WTC11 (cell line): ENCODE measurements at regions not wholly inside any gene's neighbourhood (a gene's known extent, or its start where the extent isn't known, plus 50 kb on each side); places are given as distances from the start of the nearest gene placed in this dataset.

Source experiments
- ATF2 ChIP-seq: sonication (generic); formaldehyde crosslinking; IDR thresholded peaks from 2 replicates; pipeline ENCODE4 v1.8.1; 2022; ENCODE audit warnings: low read depth, missing genetic modification reagents, borderline replicate concordance
- CTCF ChIP-seq: fragments of 200-600 bp; IDR thresholded peaks from 2 replicates; pipeline ENCODE4 v1.8.0; 2022; ENCODE audit warnings: antibody characterized with exemption
- ESRRA ChIP-seq: sonication (generic); formaldehyde crosslinking; IDR thresholded peaks from 2 replicates; pipeline ENCODE4 v1.8.1; 2022; ENCODE audit warnings: mild to moderate bottlenecking, missing genetic modification reagents, borderline replicate concordance
- HMGXB4 ChIP-seq: sonication (generic); formaldehyde crosslinking; IDR thresholded peaks from 2 replicates; pipeline ENCODE4 v1.8.1; 2023; ENCODE audit warnings: mild to moderate bottlenecking, moderate library complexity, missing genetic modification reagents
- NFE2L1 ChIP-seq: sonication (generic); formaldehyde crosslinking; IDR thresholded peaks from 2 replicates; pipeline ENCODE4 v1.8.1; 2023; ENCODE audit warnings: missing genetic modification reagents
- TP53 ChIP-seq: sonication (generic); formaldehyde crosslinking; IDR thresholded peaks from 2 replicates; pipeline ENCODE4 v1.8.1; 2023; ENCODE audit warnings: mild to moderate bottlenecking, missing genetic modification reagents
- ZNF121 ChIP-seq: sonication (generic); formaldehyde crosslinking; IDR thresholded peaks from 2 replicates; pipeline ENCODE4 v1.8.0; 2023; ENCODE audit warnings: missing genetic modification reagents
- ZNF317 ChIP-seq: sonication (generic); formaldehyde crosslinking; IDR thresholded peaks from 2 replicates; pipeline ENCODE4 v1.8.1; 2023; ENCODE audit warnings: low read depth, mild to moderate bottlenecking, moderate library complexity, missing genetic modification reagents, borderline replicate concordance

- TF ChIP-seq HMGXB4, result no peak
- TF ChIP-seq ZNF317 (CRISPR knock-in tag), result no peak
- no peak for TF ChIP-seq CTCF
- no peak for TF ChIP-seq TP53 (CRISPR knock-in tag)
- no peak for TF ChIP-seq ESRRA (CRISPR knock-in tag)
- no peak for TF ChIP-seq NFE2L1
- TF ChIP-seq ZNF121, result no peak
- TF ChIP-seq ATF2 (CRISPR knock-in tag), result no peak
Measured at GRCh38 chr6:111967131-111967530, 86.8 kb upstream of the CCN6 start.
